BJ (cell line): ENCODE measurements at regions not wholly inside any gene's neighbourhood (a gene's known extent, or its start where the extent isn't known, plus 50 kb on each side); places are given as distances from the start of the nearest gene placed in this dataset.

Experiments
- CTCF ChIA-PET: fragments of 350-600 bp; formaldehyde crosslinking; extraction: SDS; loops from one replicate; lab custom pipeline; 2021; ENCODE audit warnings: antibody characterized with exemption, inconsistent platforms; lab: Yijun Ruan, JAX
- POLR2A ChIA-PET: fragments of 300-600 bp; sonication (Branson Sonifier 250); formaldehyde crosslinking; extraction: SDS; loops from one replicate; lab custom pipeline; 2021; ENCODE audit warnings: antibody characterized with exemption; lab: Charles Lee
- DNase-seq: peaks from one replicate; pipeline ENCODE4 v3.0.0-alpha.2; 2011; ENCODE audit warnings: low read depth
- H3K27me3 ChIP-seq: 2 replicates; pipeline ENCODE4 v1.6.0; 2011; ENCODE audit warnings: low read length; ENCODE audit not compliant: control insufficient read depth, insufficient read depth
- H3K36me3 ChIP-seq: 2 replicates; pipeline ENCODE4 v1.5.1; 2011; ENCODE audit warnings: low read length; ENCODE audit not compliant: control insufficient read depth, insufficient read depth
- H3K4me3 ChIP-seq: 2 replicates; pipeline ENCODE4 v1.5.1; 2011; ENCODE audit warnings: low read depth, mild to moderate bottlenecking, control low read depth, low read length
- TF ChIP-seq, protein P1 (sequence below): IDR thresholded peaks from 2 replicates; pipeline ENCODE4 v1.5.1; 2011; ENCODE audit warnings: low read depth, mild to moderate bottlenecking, control low read depth, inconsistent platforms, low read length, moderate library complexity; ENCODE audit not compliant: insufficient read depth

DNA sequence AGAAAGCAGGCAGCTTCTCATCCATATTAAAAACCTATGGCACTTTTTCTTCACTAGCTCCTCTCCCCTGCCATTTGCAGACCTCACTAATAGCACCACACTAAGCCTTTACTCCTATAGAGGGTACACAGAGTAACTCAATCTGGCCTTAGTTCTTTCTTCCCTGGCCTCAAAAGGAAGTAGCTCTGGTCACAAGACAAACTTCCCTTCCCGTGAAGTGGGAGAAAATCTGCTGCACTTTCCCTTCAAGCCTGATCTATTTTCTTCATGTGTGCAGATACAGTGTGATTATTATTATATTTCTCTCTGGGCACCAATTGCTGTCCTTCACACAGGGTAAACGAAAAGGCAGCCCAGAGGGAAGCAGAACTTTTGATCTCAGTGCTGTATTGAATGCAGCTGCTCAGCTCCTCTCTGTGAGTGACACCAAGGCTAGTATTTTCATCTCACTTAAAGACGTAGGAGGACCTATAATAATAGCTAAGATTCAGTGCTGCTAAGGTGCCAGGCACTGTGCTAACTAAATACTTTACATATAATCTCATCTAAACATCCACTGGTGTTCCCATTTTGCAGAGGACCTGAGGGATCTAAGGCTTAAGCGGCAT, 61.9 kb upstream of the RASGRP1 start:
- Histone ChIP-seq H3K36me3 (no peaks in the 10 kb centered on the region), H3K4me3 (no peak overlapping the region), H3K27me3 (peaks cover 14% of the 10 kb centered on the region)
- DNase-seq, result no peak
- POLR2A ChIA-PET, result interaction anchor here (0.9 kb wide), 1 partner anchor 42 kb away, joined by 3 read pairs; no protein-coding TSS in a partner anchor
- CTCF ChIA-PET, result interaction anchor here (0.7 to 1.6 kb wide), 4 partner anchors 14 to 63 kb away, joined by 3 to 5 read pairs (median 4); partner anchors contain the start of gene RASGRP1
- TF ChIP-seq, protein P1, sequence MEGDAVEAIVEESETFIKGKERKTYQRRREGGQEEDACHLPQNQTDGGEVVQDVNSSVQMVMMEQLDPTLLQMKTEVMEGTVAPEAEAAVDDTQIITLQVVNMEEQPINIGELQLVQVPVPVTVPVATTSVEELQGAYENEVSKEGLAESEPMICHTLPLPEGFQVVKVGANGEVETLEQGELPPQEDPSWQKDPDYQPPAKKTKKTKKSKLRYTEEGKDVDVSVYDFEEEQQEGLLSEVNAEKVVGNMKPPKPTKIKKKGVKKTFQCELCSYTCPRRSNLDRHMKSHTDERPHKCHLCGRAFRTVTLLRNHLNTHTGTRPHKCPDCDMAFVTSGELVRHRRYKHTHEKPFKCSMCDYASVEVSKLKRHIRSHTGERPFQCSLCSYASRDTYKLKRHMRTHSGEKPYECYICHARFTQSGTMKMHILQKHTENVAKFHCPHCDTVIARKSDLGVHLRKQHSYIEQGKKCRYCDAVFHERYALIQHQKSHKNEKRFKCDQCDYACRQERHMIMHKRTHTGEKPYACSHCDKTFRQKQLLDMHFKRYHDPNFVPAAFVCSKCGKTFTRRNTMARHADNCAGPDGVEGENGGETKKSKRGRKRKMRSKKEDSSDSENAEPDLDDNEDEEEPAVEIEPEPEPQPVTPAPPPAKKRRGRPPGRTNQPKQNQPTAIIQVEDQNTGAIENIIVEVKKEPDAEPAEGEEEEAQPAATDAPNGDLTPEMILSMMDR, result no peak

DNA sequence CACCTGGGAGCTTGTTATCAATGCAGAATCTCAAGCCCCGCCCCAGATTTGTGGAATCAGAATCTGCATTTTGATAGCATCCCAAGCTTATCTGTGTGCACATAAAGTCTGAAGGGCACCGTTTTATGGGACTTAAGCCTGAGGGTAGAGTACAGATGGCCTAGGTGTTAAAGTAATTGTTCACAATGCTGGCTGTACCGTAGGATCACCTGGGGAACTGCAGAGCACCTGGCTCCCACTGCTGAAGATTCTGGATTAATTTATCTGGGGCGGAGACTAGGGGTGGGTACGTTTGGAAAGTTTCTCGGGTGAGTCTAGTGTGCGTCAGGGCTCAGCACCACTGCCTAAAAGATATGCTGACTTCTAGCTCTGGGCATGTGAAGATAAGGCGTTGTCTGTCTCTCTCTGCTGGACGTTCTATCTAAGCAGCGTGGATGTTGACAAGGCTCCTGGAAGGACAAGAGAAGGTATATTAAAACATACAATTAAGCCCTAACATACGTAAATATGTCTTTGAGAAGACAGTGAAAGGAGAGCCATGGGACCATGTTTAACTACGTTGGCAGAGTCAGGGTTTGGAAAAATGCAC, 63.2 kb upstream of the RASGRP1 start:
- TF ChIP-seq, protein P1, result no peak
- Histone ChIP-seq H3K27me3 (peaks cover 14% of the 10 kb centered on the region), H3K4me3 (no peak overlapping the region), H3K36me3 (no peaks in the 10 kb centered on the region)
- CTCF ChIA-PET, result interaction anchor here (0.9 to 1.3 kb wide), 2 partner anchors 16 to 21 kb away, joined by 3 read pairs; no protein-coding TSS in a partner anchor
- no peak for DNase-seq
- POLR2A ChIA-PET, result interaction anchor here (0.9 kb wide), 1 partner anchor 41 kb away, joined by 3 read pairs; no protein-coding TSS in a partner anchor

DNA sequence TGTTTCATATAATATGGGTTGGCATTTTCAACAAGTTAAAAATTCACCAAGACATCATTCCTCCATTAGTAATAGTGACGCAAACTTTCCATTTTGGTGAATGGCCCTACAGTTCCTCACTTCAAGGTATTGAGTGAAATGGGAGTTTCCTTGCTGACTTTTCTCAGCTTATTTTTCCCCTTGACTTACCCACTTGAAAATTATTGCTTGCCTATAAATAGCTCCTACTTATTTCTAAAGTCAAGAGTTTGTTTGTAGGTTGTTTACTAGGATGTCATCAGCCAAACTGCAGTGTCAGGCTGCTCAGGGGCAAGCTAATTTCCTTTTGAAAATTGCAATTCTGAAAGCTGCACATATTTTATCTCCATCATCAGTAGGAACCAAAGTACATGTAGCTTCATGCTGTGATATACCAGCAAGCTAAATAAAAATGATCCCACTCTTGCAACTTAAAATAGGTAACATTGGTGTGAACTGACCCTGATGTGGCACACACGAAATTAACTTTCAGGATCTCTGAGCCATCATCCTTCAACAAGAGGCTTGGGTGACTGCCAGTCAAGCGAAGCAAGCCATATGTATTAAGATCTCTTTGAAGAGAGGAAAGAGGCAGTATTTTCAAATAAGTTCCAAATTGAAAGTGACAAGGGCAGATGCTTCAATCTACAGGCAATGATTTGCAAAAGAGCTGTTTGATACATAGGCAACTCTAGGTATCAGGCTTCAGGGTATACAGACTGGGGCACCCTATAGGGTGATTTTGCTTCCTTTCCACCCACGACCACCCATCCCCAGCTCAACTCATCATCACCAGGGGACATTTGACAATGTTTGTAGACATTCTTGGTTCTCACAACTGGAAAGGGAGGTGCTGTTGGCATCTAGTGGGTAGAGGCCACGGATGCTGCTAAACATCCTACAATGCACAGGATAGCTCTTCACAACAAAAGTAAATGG, 66.8 kb upstream of the RASGRP1 start:
- CTCF ChIA-PET, result interaction anchor here (0.7 to 1.5 kb wide), 2 partner anchors 20 to 68 kb away, joined by 3 to 4 read pairs; no protein-coding TSS in a partner anchor
- H3K36me3 ChIP-seq, result no peaks in the 10 kb centered on the region
- no peak for DNase-seq
- H3K4me3 ChIP-seq, result no peak overlapping the region
- H3K27me3 ChIP-seq, result peaks cover 10% of the 10 kb centered on the region
- TF ChIP-seq, protein P1, result no peak
- POLR2A ChIA-PET, result no interaction called here

DNA sequence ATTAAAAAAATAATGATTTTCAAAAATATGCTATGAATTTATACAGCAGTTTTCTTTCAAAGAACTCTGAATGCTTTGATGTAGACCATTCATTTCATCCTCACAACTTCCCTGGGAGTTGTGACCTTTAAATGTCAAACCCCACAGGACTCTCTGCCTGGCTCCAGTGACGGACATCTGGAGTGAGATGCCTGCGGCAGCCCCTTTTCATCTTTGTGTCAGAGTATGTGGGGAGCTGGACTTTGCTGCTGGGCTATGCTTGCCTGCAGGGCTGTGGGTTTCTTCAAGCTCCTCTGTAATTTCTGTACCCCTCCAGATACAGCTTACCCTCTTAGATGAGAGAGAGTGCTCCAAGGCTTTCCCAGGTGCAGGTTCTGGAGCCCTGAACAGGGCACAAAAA, 70.6 kb upstream of the RASGRP1 start:
- H3K4me3 ChIP-seq, result no peak overlapping the region
- peaks cover 8% of the 10 kb centered on the region for H3K27me3 ChIP-seq
- TF ChIP-seq, protein P1, result no peak
- DNase-seq, result no peak
- no peaks in the 10 kb centered on the region for H3K36me3 ChIP-seq
- CTCF ChIA-PET, result interaction anchor here (1.0 kb wide), 1 partner anchor 12 kb away, joined by 3 read pairs; no protein-coding TSS in a partner anchor
- POLR2A ChIA-PET, result no interaction called here
